ENCODE measurements at regions not wholly inside any gene's neighbourhood (a gene's known extent, or its start where the extent isn't known, plus 50 kb on each side); places are given as distances from the start of the nearest gene placed in this dataset.

GRCh38 chr2:122322815-122323214 lies 567.4 kb downstream of the TSN start:
- Histone ChIP-seq H4K91ac (replicated peaks; ENCODE audit: insufficient read length, low read length) (no peak overlapping the region), H3K79me1 (ENCODE audit: low read depth, low read length) (no peaks in the 10 kb centered on the region), H4K5ac (ENCODE audit: insufficient read length, low read depth, low read length) (no peak overlapping the region), H4K20me1 (replicated peaks in 1 of 2; ENCODE audit: control insufficient read depth in 1 of 2, insufficient read depth in 2 of 2, low read length in 2 of 2) (no peaks in the 10 kb centered on the region), H3K9me3 (ENCODE audit: insufficient read depth in 2 of 2, low read depth in 1 of 2, low read length in 1 of 2) (no peaks in the 10 kb centered on the region), H3K14ac (ENCODE audit: insufficient read length) (no peak overlapping the region), H3K4me2 (ENCODE audit: insufficient read depth in 1 of 2, low read depth in 2 of 2, low read length in 2 of 2) (no peak overlapping the region), H3K23me2 (ENCODE audit: low read depth, low read length) (no peaks in the 10 kb centered on the region), H3K79me2 (ENCODE audit: control insufficient read depth in 1 of 2, insufficient read depth in 2 of 2, low read length in 2 of 2) (no peaks in the 10 kb centered on the region), H4K8ac (ENCODE audit: extremely low read depth, insufficient read depth, low read length) (no peak overlapping the region), H2BK20ac (ENCODE audit: low read length) (no peak overlapping the region), H3K36me3 (ENCODE audit: control insufficient read depth in 2 of 4, insufficient read depth in 4 of 4, low read length in 3 of 4) (no peaks in the 10 kb centered on the region), H3K4me3 (ENCODE audit: extremely low read depth in 1 of 4, insufficient read depth in 2 of 4, low read depth in 3 of 4, low read length in 4 of 4) (no peak overlapping the region), H2AFZ (ENCODE audit: low read length) (no peak overlapping the region), H3K56ac (replicated peaks; ENCODE audit: insufficient read length, low read depth, low read length) (no peak overlapping the region), H3K18ac (ENCODE audit: extremely low read depth, low read length) (no peak overlapping the region), H2BK15ac (ENCODE audit: low read length) (no peak overlapping the region), H2BK12ac (ENCODE audit: low read depth, low read length) (no peak overlapping the region), H3K4ac (replicated peaks; ENCODE audit: insufficient read length, low read depth, low read length) (no peak overlapping the region), H2BK5ac (ENCODE audit: low read depth, low read length) (no peak overlapping the region), H3K9ac (replicated peaks in 1 of 4; ENCODE audit: extremely low read depth in 1 of 4, low read depth in 3 of 4, low read length in 3 of 4) (no peak overlapping the region), H3K27ac (ENCODE audit: low read depth, low read length) (no peak overlapping the region), H3K23ac (ENCODE audit: insufficient read length) (no peak overlapping the region), H2AK5ac (ENCODE audit: low read depth, low read length) (no peak overlapping the region), H3K4me1 (replicated peaks in 1 of 4; ENCODE audit: control insufficient read depth in 3 of 4, insufficient read depth in 4 of 4, low read length in 3 of 4) (no peaks in the 10 kb centered on the region; a peak in 1 of 7 replicates), H2BK120ac (replicated peaks; ENCODE audit: low read depth, low read length) (no peak overlapping the region), H3K27me3 (replicated peaks in 1 of 4; ENCODE audit: control insufficient read depth in 3 of 4, extremely low read depth in 1 of 4, insufficient read depth in 3 of 4, low read length in 3 of 4) (no peaks in the 10 kb centered on the region)
- no peak for TF ChIP-seq JUND (IDR thresholded peaks at IDR 0.05; ENCODE audit: low read length)
- TF ChIP-seq CREB1 (IDR thresholded peaks at IDR 0.05) = no peak
- TF ChIP-seq KDM5A (IDR thresholded peaks at IDR 0.05; ENCODE audit: low read length) = no peak
- no peak for TF ChIP-seq BRCA1 (IDR thresholded peaks at IDR 0.05; ENCODE audit: low read depth, low read length)
- TF ChIP-seq MAX (IDR thresholded peaks at IDR 0.05) = no peak
- TF ChIP-seq FOSL1 (IDR thresholded peaks at IDR 0.05; ENCODE audit: insufficient read depth, low read depth, low read length) = no peak
- TF ChIP-seq MAFK (IDR thresholded peaks at IDR 0.05; ENCODE audit: low read depth, low read length) = no peak
- no peak for TF ChIP-seq JUN (IDR thresholded peaks at IDR 0.05; ENCODE audit: low read depth, low read length)
- DNase-seq (ENCODE audit: low read depth in 1 of 2, low spot score in 2 of 2) (no peak), FAIRE-seq (no peak)
- WGBS, 2 experiments (ENCODE audit: extremely low coverage in 1 of 2, insufficient coverage in 1 of 2, insufficient read length in 1 of 2, insufficient replicate concordance in 2 of 2, low coverage in 1 of 2, low lambda C conversion rate in 2 of 2, missing lambda C conversion rate in 1 of 2) = 94% methylated on average over 3 of the region's 3 CpGs; no CpG with 5 or more reads in 1 of the 2 experiments
- ChIA-PET POLR2A (ENCODE audit: partially characterized antibody) (no interaction called here), CTCF (ENCODE audit: partially characterized antibody) (interaction anchor here (1.6 to 2.0 kb wide), 2 partner anchors 10 to 23 kb away, joined by 4 to 7 read pairs; no protein-coding TSS in a partner anchor)
